ENCODE measurements at regions not wholly inside any gene's neighbourhood (a gene's known extent, or its start where the extent isn't known, plus 50 kb on each side); places are given as distances from the start of the nearest gene placed in this dataset.
A peak's percentile ranks its signal among the peaks of the same experiment; 100 is the strongest.

- peaks cover 52% of the 10 kb centered on the region for H3K27me3 Mint-ChIP-seq (ENCODE audit: insufficient read depth)
- Histone ChIP-seq H3K9me3 (ENCODE audit: control insufficient read depth, low read length) (no peaks in the 10 kb centered on the region), H3K4me1 (ENCODE audit: control insufficient read depth, insufficient read depth, low read length) (peaks cover 7% of the 10 kb centered on the region), H3K27me3 (ENCODE audit: control insufficient read depth, insufficient read depth, low read length, poor library complexity, severe bottlenecking) (peaks cover 51% of the 10 kb centered on the region), H3K27ac (ENCODE audit: low read depth, low read length) (no peak overlapping the region), H3K9ac (ENCODE audit: extremely low read depth, low read length, poor library complexity, severe bottlenecking) (no peak overlapping the region), H3K36me3 (ENCODE audit: control insufficient read depth, insufficient read depth, low read length) (no peaks in the 10 kb centered on the region), H3K4me3 (ENCODE audit: low read length) (no peak overlapping the region)
- no peak overlapping the region for H3K4me3 Mint-ChIP-seq
- peaks cover 32% of the 10 kb centered on the region for H3K4me1 Mint-ChIP-seq
- peaks cover 2% of the 10 kb centered on the region for H3K36me3 Mint-ChIP-seq (ENCODE audit: low read depth)
- no peaks in the 10 kb centered on the region for H3K9me3 Mint-ChIP-seq
- no peak for DNase-seq
- no peak for TF ChIP-seq CTCF (conservative IDR thresholded peaks at IDR 0.05)
- no peak overlapping the region for H3K27ac Mint-ChIP-seq
- 88% methylated on average over 2 of the region's 2 CpGs; no CpG with 5 or more reads in 1 of the 2 experiments for WGBS, 2 experiments (ENCODE audit: insufficient coverage in 1 of 2, insufficient read length in 1 of 2)
Measured at GRCh38 chr5:139743804-139744203, 51.8 kb upstream of the PSD2 start.

- H3K36me3 ChIP-seq (ENCODE audit: control insufficient read depth, insufficient read depth, low read length): no peaks in the 10 kb centered on the region
- H3K9ac ChIP-seq (ENCODE audit: extremely low read depth, low read length, poor library complexity, severe bottlenecking): no peak overlapping the region
- Mint-ChIP-seq H3K9me3 (no peaks in the 10 kb centered on the region), H3K4me1 (peaks cover 33% of the 10 kb centered on the region), H3K36me3 (ENCODE audit: low read depth) (peaks cover 2% of the 10 kb centered on the region), H3K4me3 (no peak overlapping the region), H3K27ac (no peak overlapping the region), H3K27me3 (ENCODE audit: insufficient read depth) (peaks cover 60% of the 10 kb centered on the region)
- DNase-seq: no peak
- 92 to 97% methylated on average over 4 to 12 of the region's 12 CpGs for WGBS, 2 experiments (ENCODE audit: insufficient coverage in 1 of 2, insufficient read length in 1 of 2)
- H3K27me3 ChIP-seq (ENCODE audit: control insufficient read depth, insufficient read depth, low read length, poor library complexity, severe bottlenecking): peaks cover 59% of the 10 kb centered on the region
- no peak overlapping the region for H3K27ac ChIP-seq (ENCODE audit: low read depth, low read length)
- no peak overlapping the region for H3K4me3 ChIP-seq (ENCODE audit: low read length)
- H3K9me3 ChIP-seq (ENCODE audit: control insufficient read depth, low read length): no peaks in the 10 kb centered on the region
- H3K4me1 ChIP-seq (ENCODE audit: control insufficient read depth, insufficient read depth, low read length): peaks cover 7% of the 10 kb centered on the region
- TF ChIP-seq CTCF (conservative IDR thresholded peaks at IDR 0.05): no peak
Measured at GRCh38 chr5:139744471-139745131, 51.0 kb upstream of the PSD2 start.

GRCh38 chr5:139745132-139745799 lies 50.3 kb upstream of the PSD2 start:
- H3K9ac ChIP-seq (ENCODE audit: extremely low read depth, low read length, poor library complexity, severe bottlenecking): no peak overlapping the region
- no peak overlapping the region for H3K27ac ChIP-seq (ENCODE audit: low read depth, low read length)
- DNase-seq: peak; percentile 93
- WGBS, 2 experiments (ENCODE audit: insufficient coverage in 1 of 2, insufficient read length in 1 of 2): 32 to 33% methylated on average over 5 to 17 of the region's 17 CpGs
- Mint-ChIP-seq H3K4me3 (peak overlapping the region; percentile 50), H3K36me3 (ENCODE audit: low read depth) (peaks cover 2% of the 10 kb centered on the region), H3K27me3 (ENCODE audit: insufficient read depth) (peaks cover 66% of the 10 kb centered on the region), H3K9me3 (no peaks in the 10 kb centered on the region), H3K4me1 (peaks cover 33% of the 10 kb centered on the region), H3K27ac (no peak overlapping the region)
- peaks cover 7% of the 10 kb centered on the region for H3K4me1 ChIP-seq (ENCODE audit: control insufficient read depth, insufficient read depth, low read length)
- no peak for TF ChIP-seq CTCF (conservative IDR thresholded peaks at IDR 0.05)
- no peaks in the 10 kb centered on the region for H3K36me3 ChIP-seq (ENCODE audit: control insufficient read depth, insufficient read depth, low read length)
- no peak overlapping the region for H3K4me3 ChIP-seq (ENCODE audit: low read length)
- no peaks in the 10 kb centered on the region for H3K9me3 ChIP-seq (ENCODE audit: control insufficient read depth, low read length)
- H3K27me3 ChIP-seq (ENCODE audit: control insufficient read depth, insufficient read depth, low read length, poor library complexity, severe bottlenecking): peaks cover 64% of the 10 kb centered on the region

Measured in endodermal cell (in vitro differentiated cells).